Testis (tissue), 2 donors: ENCODE measurements at regions not wholly inside any gene's neighbourhood (a gene's known extent, or its start where the extent isn't known, plus 50 kb on each side); places are given as distances from the start of the nearest gene placed in this dataset.
A peak's percentile ranks its signal among the peaks of the same experiment; 100 is the strongest.

Experiments
- DNase-seq: peaks from one replicate; pipeline ENCODE4 v3.0.0-alpha.2; 2019
- H3K27ac ChIP-seq, 2 donors: fragments of 200-600 bp; sonication (generic); one replicate each; pipeline ENCODE4 v1.5.1; 2019
- H3K27me3 ChIP-seq: fragments of 200-600 bp; sonication (generic); one replicate; pipeline ENCODE4 v1.5.1; 2019
- H3K36me3 ChIP-seq: fragments of 200-600 bp; sonication (generic); one replicate; pipeline ENCODE4 v1.5.1; 2017; ENCODE audit warnings: low read depth; ENCODE audit errors: missing control alignments
- H3K4me1 ChIP-seq: fragments of 200-600 bp; sonication (generic); one replicate; pipeline ENCODE4 v1.5.1; 2019
- H3K4me3 ChIP-seq, 2 donors: fragments of 200-600 bp; sonication (generic); one replicate each; pipeline ENCODE4 v1.5.1; 2017 to 2019
- H3K9me3 ChIP-seq: fragments of 200-600 bp; sonication (generic); one replicate; pipeline ENCODE4 v1.5.1; 2017
- POLR2A ChIP-seq: fragments of 450-650 bp; IDR thresholded peaks from one replicate; pipeline ENCODE4 v1.6.1; 2017; ENCODE audit warnings: antibody characterized with exemption, mild to moderate bottlenecking, moderate library complexity
- WGBS, 2 donors: methylation state at CpG; one replicate each; pipeline ENCODE4 v1.1.5; 2018; 5-methylcytosine and 5-hydroxymethylcytosine counted together
- intact Hi-C: fragments of 100-400 bp; cut with DNase I; formaldehyde crosslinking; loops from one replicate; pipeline ENCODE4 v1.15.1; 2023; ENCODE audit warnings: low total_unique reads
- TF ChIP-seq, protein P1 (sequence below), 3 experiments: fragments of 450-650 bp in 2 of 3; fragments of 200-600 bp in 1 of 3; sonication (generic) in 1 of 3; IDR thresholded peaks; one replicate each; pipeline ENCODE4 v1.5.1; 2016 to 2019; ENCODE audit warnings: antibody characterized with exemption in 3 of 3, mild to moderate bottlenecking in 2 of 3, moderate library complexity in 1 of 3

GRCh38 chr9:96175001-96175400 is 127.0 kb downstream of the HSD17B3 start:
- DNase-seq, result no peak
- H3K4me3 ChIP-seq, result no peak overlapping the region
- TF ChIP-seq, protein P1, sequence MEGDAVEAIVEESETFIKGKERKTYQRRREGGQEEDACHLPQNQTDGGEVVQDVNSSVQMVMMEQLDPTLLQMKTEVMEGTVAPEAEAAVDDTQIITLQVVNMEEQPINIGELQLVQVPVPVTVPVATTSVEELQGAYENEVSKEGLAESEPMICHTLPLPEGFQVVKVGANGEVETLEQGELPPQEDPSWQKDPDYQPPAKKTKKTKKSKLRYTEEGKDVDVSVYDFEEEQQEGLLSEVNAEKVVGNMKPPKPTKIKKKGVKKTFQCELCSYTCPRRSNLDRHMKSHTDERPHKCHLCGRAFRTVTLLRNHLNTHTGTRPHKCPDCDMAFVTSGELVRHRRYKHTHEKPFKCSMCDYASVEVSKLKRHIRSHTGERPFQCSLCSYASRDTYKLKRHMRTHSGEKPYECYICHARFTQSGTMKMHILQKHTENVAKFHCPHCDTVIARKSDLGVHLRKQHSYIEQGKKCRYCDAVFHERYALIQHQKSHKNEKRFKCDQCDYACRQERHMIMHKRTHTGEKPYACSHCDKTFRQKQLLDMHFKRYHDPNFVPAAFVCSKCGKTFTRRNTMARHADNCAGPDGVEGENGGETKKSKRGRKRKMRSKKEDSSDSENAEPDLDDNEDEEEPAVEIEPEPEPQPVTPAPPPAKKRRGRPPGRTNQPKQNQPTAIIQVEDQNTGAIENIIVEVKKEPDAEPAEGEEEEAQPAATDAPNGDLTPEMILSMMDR (IDR thresholded peaks at IDR 0.05), result no peak
- TF ChIP-seq POLR2A, result no peak
- H3K27me3 ChIP-seq, result no peaks in the 10 kb centered on the region
- 91 to 100% methylated on average over 1 of the region's 1 CpG for WGBS, 2 donors
- no peaks in the 10 kb centered on the region for H3K9me3 ChIP-seq
- intact Hi-C loops, result no loop called here
- H3K4me1 ChIP-seq, result peaks cover 52% of the 10 kb centered on the region
- H3K36me3 ChIP-seq, result no peaks in the 10 kb centered on the region
- peak overlapping the region; percentile 48 to 55 for H3K27ac ChIP-seq

DNA sequence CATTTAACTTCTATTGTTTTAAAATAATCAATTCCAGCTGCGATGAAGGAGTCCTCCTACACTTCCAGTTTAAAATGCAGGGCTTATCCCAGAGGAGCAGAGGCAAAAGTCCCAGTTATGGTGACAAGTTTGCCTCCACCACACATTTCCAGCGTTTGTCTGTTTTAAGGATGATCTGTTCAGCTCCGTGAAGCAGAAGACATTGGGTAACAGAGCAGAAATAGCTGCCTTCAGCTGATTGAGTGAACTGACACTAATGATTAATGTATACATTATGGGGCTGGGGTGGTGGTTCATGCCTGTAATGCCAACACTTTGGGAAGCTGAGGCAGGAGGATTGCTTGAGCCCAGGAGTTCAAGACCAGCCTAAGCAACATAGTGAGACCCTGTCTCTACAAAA is 127.6 kb downstream of the HSD17B3 start:
- intact Hi-C loops, result no loop called here
- TF ChIP-seq, protein P1 (IDR thresholded peaks at IDR 0.05), result no peak
- TF ChIP-seq POLR2A, result no peak
- peaks cover 59% of the 10 kb centered on the region for H3K4me1 ChIP-seq
- 76% methylated on average over 3 of the region's 3 CpGs for WGBS, 2 donors
- DNase-seq, result no peak
- H3K27me3 ChIP-seq, result no peaks in the 10 kb centered on the region
- H3K9me3 ChIP-seq, result no peaks in the 10 kb centered on the region
- H3K4me3 ChIP-seq, result no peak overlapping the region
- peak overlapping the region; percentile 3 to 55 for H3K27ac ChIP-seq
- H3K36me3 ChIP-seq, result no peaks in the 10 kb centered on the region

GRCh38 chr9:96173640-96174039 is 128.3 kb downstream of the HSD17B3 start:
- intact Hi-C loops, result no loop called here
- no peaks in the 10 kb centered on the region for H3K27me3 ChIP-seq
- no peak for DNase-seq
- TF ChIP-seq POLR2A, result no peak
- TF ChIP-seq, protein P1 (IDR thresholded peaks at IDR 0.05), result no peak
- no peaks in the 10 kb centered on the region for H3K36me3 ChIP-seq
- no peak overlapping the region for H3K27ac ChIP-seq
- WGBS, 2 donors, result 79 to 84% methylated on average over 7 of the region's 7 CpGs
- no peak overlapping the region for H3K4me3 ChIP-seq
- peaks cover 66% of the 10 kb centered on the region for H3K4me1 ChIP-seq
- no peaks in the 10 kb centered on the region for H3K9me3 ChIP-seq

- H3K4me1 ChIP-seq, result peaks cover 59% of the 10 kb centered on the region
- TF ChIP-seq, protein P1 (IDR thresholded peaks at IDR 0.05), result no peak
- no peak for TF ChIP-seq POLR2A
- intact Hi-C loops, result no loop called here
- H3K9me3 ChIP-seq, result no peaks in the 10 kb centered on the region
- H3K4me3 ChIP-seq, result no peak overlapping the region
- 95 to 96% methylated on average over 5 of the region's 5 CpGs for WGBS, 2 donors
- no peaks in the 10 kb centered on the region for H3K27me3 ChIP-seq
- no peak overlapping the region for H3K27ac ChIP-seq
- DNase-seq, result no peak
- H3K36me3 ChIP-seq, result no peaks in the 10 kb centered on the region
Observed at GRCh38 chr9:96172797-96173196, 129.2 kb downstream of the HSD17B3 start.

DNA sequence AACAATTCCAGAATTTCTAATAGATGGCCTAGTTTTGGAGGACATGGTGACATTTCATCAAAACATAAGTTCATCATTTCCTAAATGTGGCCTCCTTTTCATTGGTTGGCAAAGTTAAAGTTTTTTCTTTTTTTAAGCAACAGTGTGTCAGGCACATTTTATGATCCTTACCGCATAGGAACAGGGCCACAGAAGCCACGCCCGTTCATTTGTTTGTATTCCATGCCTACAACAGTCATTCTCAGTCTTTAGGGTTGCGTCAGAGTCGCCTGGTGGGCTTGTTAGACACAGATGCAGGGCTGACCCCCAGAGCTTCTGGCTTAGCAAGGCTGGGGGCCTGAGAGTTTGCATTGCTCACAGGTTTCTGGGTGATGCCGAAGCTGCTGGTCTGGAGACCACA is 130.2 kb downstream of the HSD17B3 start:
- intact Hi-C loops, result no loop called here
- H3K4me1 ChIP-seq, result peaks cover 49% of the 10 kb centered on the region
- no peaks in the 10 kb centered on the region for H3K36me3 ChIP-seq
- no peak overlapping the region for H3K4me3 ChIP-seq
- no peak for TF ChIP-seq POLR2A
- TF ChIP-seq, protein P1 (IDR thresholded peaks at IDR 0.05), result no peak
- no peaks in the 10 kb centered on the region for H3K27me3 ChIP-seq
- 85 to 94% methylated on average over 6 of the region's 6 CpGs for WGBS, 2 donors
- peak overlapping the region in 1 of 2 donors; percentile 85 for H3K27ac ChIP-seq
- DNase-seq, result no peak
- no peaks in the 10 kb centered on the region for H3K9me3 ChIP-seq
